SK-N-SH (cell line): ENCODE measurements at regions not wholly inside any gene's neighbourhood (a gene's known extent, or its start where the extent isn't known, plus 50 kb on each side); places are given as distances from the start of the nearest gene placed in this dataset.

ENCODE experiments used
- CTCF ChIA-PET: fragments of 300-600, 350-600 bp; formaldehyde crosslinking; extraction: SDS; loops from one replicate; lab custom pipeline; 2021; lab: Yijun Ruan, JAX
- POLR2A ChIA-PET: fragments of 350-600 bp; sonication (Branson Sonifier 250); formaldehyde crosslinking; extraction: SDS; loops from one replicate; lab custom pipeline; 2020; ENCODE audit warnings: antibody characterized with exemption, inconsistent platforms; lab: Yijun Ruan, JAX
- DNase-seq: peaks from one replicate; pipeline ENCODE4 v3.0.0; 2012
- H2AFZ ChIP-seq: fragments of 200-600 bp; sonication (generic); 2 replicates; pipeline ENCODE4 v1.8.1; 2016; ENCODE audit warnings: antibody characterized with exemption, mild to moderate bottlenecking, low read depth
- H3F3A ChIP-seq: fragments of 200-600 bp; sonication (generic); replicated peaks from 2 replicates; pipeline ENCODE3; 2016; ENCODE audit warnings: antibody characterized with exemption, mild to moderate bottlenecking; ENCODE audit not compliant: insufficient read depth
- H3K27ac ChIP-seq, 2 experiments: fragments of 200-500 bp in 1 of 2; fragments of 200-600 bp in 1 of 2; sonication (Bioruptor generic) in 1 of 2; sonication (generic), shearing (Covaris generic) in 1 of 2; 2 replicates each; pipeline versions ENCODE4 v1.5.1 to v1.6.1; 2014 to 2016; ENCODE audit warnings: low read depth in 2 of 2, inconsistent platforms in 1 of 2, low read length in 1 of 2, mild to moderate bottlenecking in 1 of 2, mixed read lengths in 1 of 2
- H3K27me3 ChIP-seq: fragments of 200-600 bp; sonication (generic), shearing (Covaris generic); 2 replicates; pipeline ENCODE4 v1.6.1; 2016; ENCODE audit warnings: mixed run types; ENCODE audit not compliant: insufficient read depth
- H3K36me3 ChIP-seq, 2 experiments: fragments of 200-500 bp in 1 of 2; fragments of 200-600 bp in 1 of 2; sonication (Bioruptor generic) in 1 of 2; sonication (generic) in 1 of 2; replicated peaks in 1 of 2; 2 replicates each; pipeline versions ENCODE3 to v1.5.1; 2014 to 2016; ENCODE audit warnings: low read length in 1 of 2, mild to moderate bottlenecking in 1 of 2; ENCODE audit not compliant: insufficient read depth in 2 of 2, control insufficient read depth in 1 of 2
- H3K4me1 ChIP-seq, 2 experiments: fragments of 200-500 bp in 1 of 2; fragments of 200-600 bp in 1 of 2; sonication (Bioruptor generic) in 1 of 2; sonication (generic), shearing (Covaris generic) in 1 of 2; 2 replicates each; pipeline versions ENCODE4 v1.5.1 to v1.6.1; 2014 to 2016; ENCODE audit warnings: low read depth in 1 of 2, low read length in 1 of 2, mixed run types in 1 of 2; ENCODE audit not compliant: insufficient read depth in 2 of 2, control insufficient read depth in 1 of 2
- H3K4me2 ChIP-seq: fragments of 200-600 bp; sonication (generic), shearing (Covaris generic); 2 replicates; pipeline ENCODE4 v1.6.1; 2017; ENCODE audit warnings: mixed run types
- H3K4me3 ChIP-seq, 2 experiments: fragments of 200-500 bp in 1 of 2; fragments of 200-600 bp in 1 of 2; sonication (Bioruptor generic) in 1 of 2; sonication (generic), shearing (Covaris generic) in 1 of 2; 2 replicates each; pipeline versions ENCODE4 v1.5.1 to v1.8.1; 2014 to 2016; ENCODE audit warnings: low read depth in 2 of 2, inconsistent platforms in 1 of 2, low read length in 1 of 2, mild to moderate bottlenecking in 1 of 2, mixed read lengths in 1 of 2, moderate library complexity in 1 of 2
- H3K79me2 ChIP-seq: fragments of 200-600 bp; sonication (generic); 2 replicates; pipeline ENCODE4 v1.8.1; 2017; ENCODE audit warnings: mild to moderate bottlenecking; ENCODE audit not compliant: insufficient read depth
- H3K9ac ChIP-seq: fragments of 200-600 bp; sonication (generic); 2 replicates; pipeline ENCODE4 v1.6.1; 2017; ENCODE audit warnings: mixed run types
- H3K9me2 ChIP-seq: fragments of 200-600 bp; sonication (generic); 2 replicates; pipeline ENCODE4 v1.6.1; 2017; ENCODE audit warnings: mixed run types
- H3K9me3 ChIP-seq: fragments of 200-600 bp; sonication (generic); 2 replicates; pipeline ENCODE4 v1.6.1; 2017; ENCODE audit warnings: mixed run types, mild to moderate bottlenecking, moderate library complexity
- H4K20me1 ChIP-seq: fragments of 200-600 bp; sonication (generic); 2 replicates; pipeline ENCODE4 v1.6.1; 2017; ENCODE audit warnings: mild to moderate bottlenecking, mixed run types; ENCODE audit not compliant: insufficient read depth
- CHD2 ChIP-seq: fragments of 150-350 bp; IDR thresholded peaks from 2 replicates; pipeline ENCODE4 v1.6.1; 2018; ENCODE audit warnings: low read length; ENCODE audit not compliant: partially characterized antibody
- EP300 ChIP-seq, 2 experiments: IDR thresholded peaks; 2 replicates each; pipeline versions ENCODE4 v1.4.0 to v1.6.1; 2012; ENCODE audit warnings: borderline replicate concordance in 1 of 2, low read depth in 1 of 2, low read length in 1 of 2
- EZH2phosphoT487 ChIP-seq: fragments of 200-600 bp; sonication (generic); IDR thresholded peaks from 2 replicates; pipeline ENCODE4 v1.6.1; 2017; ENCODE audit warnings: low read depth, mixed run types, mild to moderate bottlenecking, antibody characterized with exemption, moderate library complexity, borderline replicate concordance
- FOXM1 ChIP-seq: IDR thresholded peaks from 2 replicates; pipeline ENCODE4 v1.4.0; 2012; ENCODE audit warnings: low read depth, mild to moderate bottlenecking
- GABPA ChIP-seq: IDR thresholded peaks from 2 replicates; pipeline ENCODE4 v1.4.0; 2012; ENCODE audit warnings: low read depth, mild to moderate bottlenecking
- GATA2 ChIP-seq: sonication (generic); formaldehyde crosslinking; IDR thresholded peaks from 2 replicates; pipeline ENCODE4 v1.5.0; 2020; ENCODE audit warnings: mild to moderate bottlenecking, missing genetic modification reagents
- MEF2A ChIP-seq: IDR thresholded peaks from 2 replicates; pipeline ENCODE4 v1.4.0; 2012; ENCODE audit warnings: low read depth, borderline replicate concordance
- NRF1 ChIP-seq: IDR thresholded peaks from 2 replicates; pipeline ENCODE4 v1.6.1; 2012; ENCODE audit warnings: low read depth, mild to moderate bottlenecking, low read length
- PBX3 ChIP-seq: IDR thresholded peaks from 2 replicates; pipeline ENCODE4; 2012
- POLR2AphosphoS5 ChIP-seq: IDR thresholded peaks from 2 replicates; pipeline ENCODE4 v1.6.1; 2012; ENCODE audit warnings: low read depth, low read length
- RAD21 ChIP-seq: IDR thresholded peaks from 2 replicates; pipeline ENCODE4 v1.6.1; 2012; ENCODE audit warnings: mild to moderate bottlenecking, low read length
- RCOR1 ChIP-seq: fragments of 150-350 bp; IDR thresholded peaks from 2 replicates; pipeline ENCODE4 v1.6.1; 2017; ENCODE audit warnings: antibody characterized with exemption, low read length
- REST ChIP-seq: IDR thresholded peaks from 2 replicates; pipeline ENCODE4 v1.6.1; 2012; ENCODE audit warnings: mild to moderate bottlenecking, low read depth, low read length, moderate library complexity
- TEAD4 ChIP-seq: IDR thresholded peaks from 2 replicates; pipeline ENCODE4 v1.4.0; 2012; ENCODE audit warnings: mild to moderate bottlenecking, borderline replicate concordance; ENCODE audit not compliant: insufficient read depth
- USF2 ChIP-seq: fragments of 150-350 bp; IDR thresholded peaks from 2 replicates; pipeline ENCODE4 v1.6.1; 2017; ENCODE audit warnings: antibody characterized with exemption, low read length, low read depth, borderline replicate concordance
- WGBS: methylation state at CpG from one replicate; pipeline ENCODE4 v1.1.6; 2017; ENCODE audit warnings: low lambda C conversion rate; 5-methylcytosine and 5-hydroxymethylcytosine counted together
- TF ChIP-seq, protein P1 (sequence below): IDR thresholded peaks from 2 replicates; pipeline ENCODE4 v1.4.0; 2012; ENCODE audit warnings: low read depth, borderline replicate concordance

- no peaks in the 10 kb centered on the region for H4K20me1 ChIP-seq
- DNase-seq = no peak
- 93% methylated on average over 4 of the region's 4 CpGs for WGBS
- H3K9ac ChIP-seq = no peak overlapping the region
- no peak overlapping the region for H3K27ac ChIP-seq
- peaks cover 25 to 47% of the 10 kb centered on the region in 2 experiments; a peak in 3 of 4 replicates for H3K4me1 ChIP-seq
- POLR2A ChIA-PET = no interaction called here
- no peaks in the 10 kb centered on the region for H3K79me2 ChIP-seq
- H3K9me2 ChIP-seq = no peaks in the 10 kb centered on the region
- no peak overlapping the region for H2AFZ ChIP-seq
- H3K9me3 ChIP-seq = no peaks in the 10 kb centered on the region
- peaks cover 18% of the 10 kb centered on the region for H3F3A ChIP-seq
- no peaks in the 10 kb centered on the region for H3K36me3 ChIP-seq
- CTCF ChIA-PET = interaction anchor here (1.7 kb wide), 1 partner anchor 87 kb away, joined by 5 read pairs; no protein-coding TSS in a partner anchor
- H3K4me2 ChIP-seq = 0 out of 2 replicates have a peak overlapping the region, but pooled peaks have one; percentile 7
- no peak overlapping the region for H3K4me3 ChIP-seq
- no peaks in the 10 kb centered on the region for H3K27me3 ChIP-seq
- TF ChIP-seq GABPA = no peak
- TF ChIP-seq TEAD4 = no peak
- no peak for TF ChIP-seq FOXM1
These were observed 111.6 kb upstream of the NCOR2 start for GRCh38 chr12:124679047-124679446.

GRCh38 chr12:124678421-124678893 lies 111.0 kb upstream of the NCOR2 start:
- Histone ChIP-seq H3K4me2 (no peak overlapping the region), H3K9ac (no peak overlapping the region), H3K9me2 (no peaks in the 10 kb centered on the region), H3K27ac (no peak overlapping the region), H2AFZ (no peak overlapping the region), H3K36me3 (no peaks in the 10 kb centered on the region), H3K9me3 (no peaks in the 10 kb centered on the region), H3K4me1 (peaks cover 25 to 50% of the 10 kb centered on the region in 2 experiments; a peak in 3 of 4 replicates), H4K20me1 (no peaks in the 10 kb centered on the region), H3K27me3 (no peaks in the 10 kb centered on the region), H3K4me3 (no peak overlapping the region), H3K79me2 (no peaks in the 10 kb centered on the region), H3F3A (peaks cover 12% of the 10 kb centered on the region)
- ChIA-PET CTCF (interaction anchor here (1.7 kb wide), 1 partner anchor 88 kb away, joined by 5 read pairs; no protein-coding TSS in a partner anchor), POLR2A (interaction anchor here (0.6 kb wide), 1 partner anchor 276 kb away, joined by 3 read pairs; no protein-coding TSS in a partner anchor)
- DNase-seq = peak; percentile 57
- WGBS = 72% methylated on average over 4 of the region's 15 CpGs
- TF ChIP-seq EZH2phosphoT487 (no peak), EP300 (IDR thresholded peaks at IDR 0.05; ENCODE audit: borderline replicate concordance in 1 of 2, low read depth in 1 of 2, low read length in 1 of 2) (no peak), USF2 (no peak), CHD2 (no peak), MEF2A (no peak), PBX3 (no peak), GATA2 (CRISPR knock-in tag) (no peak), NRF1 (no peak), POLR2AphosphoS5 (no peak), RCOR1 (no peak), REST (no peak), RAD21 (no peak)
- TF ChIP-seq, protein P1, sequence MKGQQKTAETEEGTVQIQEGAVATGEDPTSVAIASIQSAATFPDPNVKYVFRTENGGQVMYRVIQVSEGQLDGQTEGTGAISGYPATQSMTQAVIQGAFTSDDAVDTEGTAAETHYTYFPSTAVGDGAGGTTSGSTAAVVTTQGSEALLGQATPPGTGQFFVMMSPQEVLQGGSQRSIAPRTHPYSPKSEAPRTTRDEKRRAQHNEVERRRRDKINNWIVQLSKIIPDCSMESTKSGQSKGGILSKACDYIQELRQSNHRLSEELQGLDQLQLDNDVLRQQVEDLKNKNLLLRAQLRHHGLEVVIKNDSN = no peak
